Testis (tissue), 2 donors: ENCODE measurements at regions not wholly inside any gene's neighbourhood (a gene's known extent, or its start where the extent isn't known, plus 50 kb on each side); places are given as distances from the start of the nearest gene placed in this dataset.

Experiments
- POLR2A ChIP-seq: fragments of 450-650 bp; IDR thresholded peaks from one replicate; pipeline ENCODE4 v1.6.1; 2017; ENCODE audit warnings: antibody characterized with exemption, mild to moderate bottlenecking, moderate library complexity
- TF ChIP-seq, protein P1 (sequence below), 3 experiments: fragments of 450-650 bp in 2 of 3; fragments of 200-600 bp in 1 of 3; sonication (generic) in 1 of 3; IDR thresholded peaks; one replicate each; pipeline ENCODE4 v1.5.1; 2016 to 2019; ENCODE audit warnings: antibody characterized with exemption in 3 of 3, mild to moderate bottlenecking in 2 of 3, moderate library complexity in 1 of 3

DNA sequence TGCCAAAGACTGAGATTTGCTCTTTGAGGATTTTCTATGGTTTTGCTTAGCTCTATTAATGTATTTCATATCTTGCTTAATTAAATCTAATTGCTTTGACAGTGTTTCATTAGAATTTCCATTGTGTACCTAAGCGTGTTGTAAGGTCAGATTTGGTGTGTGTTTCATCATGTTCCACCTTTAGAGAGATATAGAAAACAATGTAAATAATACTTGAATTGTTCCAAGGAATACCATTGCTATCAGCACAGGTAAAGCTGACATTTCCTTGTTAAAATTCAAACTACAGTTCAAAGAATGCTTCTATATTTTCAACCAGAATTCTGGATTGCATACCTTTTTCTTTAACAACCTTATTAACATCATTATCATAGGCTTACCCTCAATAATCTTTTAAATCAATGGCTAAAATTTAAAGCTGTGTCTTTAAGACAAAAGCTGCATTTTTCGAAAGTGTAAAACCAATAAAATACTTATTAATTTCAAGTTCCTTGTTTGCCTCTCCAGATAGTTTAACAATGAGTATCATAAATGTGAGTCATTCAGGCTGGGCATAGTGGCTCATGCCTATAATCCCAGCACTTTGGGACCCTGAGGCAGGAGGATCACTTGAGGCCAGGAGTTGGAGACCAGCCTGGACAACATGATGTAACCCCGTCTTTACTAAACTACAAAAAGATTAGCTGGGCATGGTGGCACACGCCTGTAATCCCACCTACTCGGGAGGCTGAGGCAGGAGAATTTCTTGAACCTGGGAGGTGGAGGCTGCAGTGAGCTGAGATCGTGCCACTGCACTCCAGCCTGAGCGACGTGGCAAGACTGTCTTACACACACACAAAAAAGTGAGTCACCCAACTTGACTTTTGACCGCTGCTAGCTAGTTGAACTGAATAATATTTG is 188.0 kb upstream of the PKDCC start:
- TF ChIP-seq, protein P1, sequence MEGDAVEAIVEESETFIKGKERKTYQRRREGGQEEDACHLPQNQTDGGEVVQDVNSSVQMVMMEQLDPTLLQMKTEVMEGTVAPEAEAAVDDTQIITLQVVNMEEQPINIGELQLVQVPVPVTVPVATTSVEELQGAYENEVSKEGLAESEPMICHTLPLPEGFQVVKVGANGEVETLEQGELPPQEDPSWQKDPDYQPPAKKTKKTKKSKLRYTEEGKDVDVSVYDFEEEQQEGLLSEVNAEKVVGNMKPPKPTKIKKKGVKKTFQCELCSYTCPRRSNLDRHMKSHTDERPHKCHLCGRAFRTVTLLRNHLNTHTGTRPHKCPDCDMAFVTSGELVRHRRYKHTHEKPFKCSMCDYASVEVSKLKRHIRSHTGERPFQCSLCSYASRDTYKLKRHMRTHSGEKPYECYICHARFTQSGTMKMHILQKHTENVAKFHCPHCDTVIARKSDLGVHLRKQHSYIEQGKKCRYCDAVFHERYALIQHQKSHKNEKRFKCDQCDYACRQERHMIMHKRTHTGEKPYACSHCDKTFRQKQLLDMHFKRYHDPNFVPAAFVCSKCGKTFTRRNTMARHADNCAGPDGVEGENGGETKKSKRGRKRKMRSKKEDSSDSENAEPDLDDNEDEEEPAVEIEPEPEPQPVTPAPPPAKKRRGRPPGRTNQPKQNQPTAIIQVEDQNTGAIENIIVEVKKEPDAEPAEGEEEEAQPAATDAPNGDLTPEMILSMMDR (IDR thresholded peaks at IDR 0.05) = no peak
- no peak for TF ChIP-seq POLR2A
